ENCODE measurements at regions not wholly inside any gene's neighbourhood (a gene's known extent, or its start where the extent isn't known, plus 50 kb on each side); places are given as distances from the start of the nearest gene placed in this dataset.

- TF ChIP-seq POLR2A (IDR thresholded peaks at IDR 0.05) (no peak), EP300 (IDR thresholded peaks at IDR 0.05) (no peak), CTCF (IDR thresholded peaks at IDR 0.05) (no peak)
- Histone ChIP-seq H3K27me3 (no peaks in the 10 kb centered on the region), H3K36me3 (no peaks in the 10 kb centered on the region), H3K4me1 (peaks cover 0 to 8% (median 0%) of the 10 kb centered on the region in 4 donors), H3K4me3 (no peak overlapping the region), H3K27ac (no peak overlapping the region), H3K9me3 (no peaks in the 10 kb centered on the region)
- no peak for DNase-seq (ENCODE audit: low spot score in 2 of 2)
Observed at GRCh38 chr6:88358846-88359245, 192.7 kb upstream of the CNR1 start.

GRCh38 chr6:88349511-88349910 is 183.4 kb upstream of the CNR1 start:
- Histone ChIP-seq H3K9me3 (no peaks in the 10 kb centered on the region), H3K4me3 (no peak overlapping the region), H3K36me3 (no peaks in the 10 kb centered on the region), H3K4me1 (no peaks in the 10 kb centered on the region), H3K27ac (no peak overlapping the region), H3K27me3 (no peaks in the 10 kb centered on the region)
- WGBS, 2 donors = 10 to 11% methylated on average over 1 of the region's 1 CpG
- no peak for TF ChIP-seq CTCF (IDR thresholded peaks at IDR 0.05)
- no peak for TF ChIP-seq EP300 (IDR thresholded peaks at IDR 0.05)
- TF ChIP-seq POLR2A (IDR thresholded peaks at IDR 0.05) = no peak
- no peak for DNase-seq (ENCODE audit: low spot score in 2 of 2)

GRCh38 chr6:88342336-88342735 is 176.2 kb upstream of the CNR1 start:
- no peak for DNase-seq (ENCODE audit: low spot score in 2 of 2)
- Histone ChIP-seq H3K27me3 (no peaks in the 10 kb centered on the region), H3K4me1 (no peaks in the 10 kb centered on the region), H3K9me3 (no peaks in the 10 kb centered on the region), H3K4me3 (no peak overlapping the region), H3K36me3 (no peaks in the 10 kb centered on the region), H3K27ac (no peak overlapping the region)
- 65 to 72% methylated on average over 3 of the region's 3 CpGs for WGBS, 2 donors
- TF ChIP-seq CTCF (IDR thresholded peaks at IDR 0.05) (no peak), POLR2A (IDR thresholded peaks at IDR 0.05) (no peak), EP300 (IDR thresholded peaks at IDR 0.05) (no peak)

- Histone ChIP-seq H3K36me3 (no peaks in the 10 kb centered on the region), H3K4me1 (no peaks in the 10 kb centered on the region), H3K27me3 (no peaks in the 10 kb centered on the region), H3K27ac (no peak overlapping the region), H3K4me3 (no peak overlapping the region), H3K9me3 (no peaks in the 10 kb centered on the region)
- DNase-seq (ENCODE audit: low spot score in 2 of 2) = no peak
- TF ChIP-seq CTCF (IDR thresholded peaks at IDR 0.05) (no peak), POLR2A (IDR thresholded peaks at IDR 0.05) (no peak), EP300 (IDR thresholded peaks at IDR 0.05) (no peak)
- WGBS, 2 donors = 46 to 47% methylated on average over 2 of the region's 2 CpGs
Observed at GRCh38 chr6:88339761-88340160, 173.6 kb upstream of the CNR1 start.

- Histone ChIP-seq H3K27ac (no peak overlapping the region), H3K4me1 (no peaks in the 10 kb centered on the region), H3K27me3 (no peaks in the 10 kb centered on the region), H3K36me3 (no peaks in the 10 kb centered on the region), H3K4me3 (no peak overlapping the region), H3K9me3 (no peaks in the 10 kb centered on the region)
- WGBS, 2 donors = 32 to 42% methylated on average over 1 of the region's 1 CpG
- no peak for DNase-seq (ENCODE audit: low spot score in 2 of 2)
- TF ChIP-seq POLR2A (IDR thresholded peaks at IDR 0.05) (no peak), EP300 (IDR thresholded peaks at IDR 0.05) (no peak), CTCF (IDR thresholded peaks at IDR 0.05) (no peak)
Observed at GRCh38 chr6:88321306-88321705, 155.2 kb upstream of the CNR1 start.

Measured in tibial nerve (tissue), 4 donors.